Stomach (tissue), 4 donors: ENCODE measurements at regions not wholly inside any gene's neighbourhood (a gene's known extent, or its start where the extent isn't known, plus 50 kb on each side); places are given as distances from the start of the nearest gene placed in this dataset.

Experiments used
- EP300 ChIP-seq: sonication (generic); formaldehyde crosslinking; IDR thresholded peaks from one replicate; pipeline ENCODE4 v1.6.1; 2017; ENCODE audit warnings: antibody characterized with exemption
- POLR2A ChIP-seq, 4 donors: fragments of 450-650 bp; IDR thresholded peaks; one replicate each; pipeline ENCODE4 v1.6.1; 2016; ENCODE audit warnings: antibody characterized with exemption in 4 of 4, control low read depth in 2 of 4, mild to moderate bottlenecking in 1 of 4, moderate library complexity in 1 of 4
- TF ChIP-seq, protein P1 (sequence below), 7 experiments: fragments of 450-650 bp in 4 of 7; fragments of 200-600 bp in 3 of 7; sonication (generic) in 3 of 7; IDR thresholded peaks; one replicate each; pipeline ENCODE4 v1.5.1; 2016 to 2019; ENCODE audit warnings: antibody characterized with exemption in 7 of 7, control low read depth in 2 of 7, mild to moderate bottlenecking in 1 of 7

DNA sequence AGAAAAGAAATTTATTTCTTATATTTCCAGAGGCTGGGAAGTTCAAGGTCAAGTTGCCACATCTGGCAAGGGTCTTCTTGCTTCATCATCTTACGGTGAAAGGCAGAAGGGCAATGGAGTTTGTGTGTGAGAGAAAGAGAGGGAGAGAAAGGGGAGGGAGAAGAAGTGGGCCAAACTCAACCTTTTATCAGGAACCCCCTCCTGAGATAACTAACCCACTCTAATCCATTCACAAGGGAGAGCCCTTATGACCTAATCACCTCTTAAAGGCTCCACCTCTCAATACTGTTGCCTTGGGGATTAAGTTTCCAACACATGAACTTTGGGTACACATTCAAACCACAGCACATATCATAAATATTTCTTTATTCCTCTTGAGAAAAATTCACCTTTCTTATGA lies 203.3 kb upstream of the FAM241A start:
- TF ChIP-seq, protein P1, sequence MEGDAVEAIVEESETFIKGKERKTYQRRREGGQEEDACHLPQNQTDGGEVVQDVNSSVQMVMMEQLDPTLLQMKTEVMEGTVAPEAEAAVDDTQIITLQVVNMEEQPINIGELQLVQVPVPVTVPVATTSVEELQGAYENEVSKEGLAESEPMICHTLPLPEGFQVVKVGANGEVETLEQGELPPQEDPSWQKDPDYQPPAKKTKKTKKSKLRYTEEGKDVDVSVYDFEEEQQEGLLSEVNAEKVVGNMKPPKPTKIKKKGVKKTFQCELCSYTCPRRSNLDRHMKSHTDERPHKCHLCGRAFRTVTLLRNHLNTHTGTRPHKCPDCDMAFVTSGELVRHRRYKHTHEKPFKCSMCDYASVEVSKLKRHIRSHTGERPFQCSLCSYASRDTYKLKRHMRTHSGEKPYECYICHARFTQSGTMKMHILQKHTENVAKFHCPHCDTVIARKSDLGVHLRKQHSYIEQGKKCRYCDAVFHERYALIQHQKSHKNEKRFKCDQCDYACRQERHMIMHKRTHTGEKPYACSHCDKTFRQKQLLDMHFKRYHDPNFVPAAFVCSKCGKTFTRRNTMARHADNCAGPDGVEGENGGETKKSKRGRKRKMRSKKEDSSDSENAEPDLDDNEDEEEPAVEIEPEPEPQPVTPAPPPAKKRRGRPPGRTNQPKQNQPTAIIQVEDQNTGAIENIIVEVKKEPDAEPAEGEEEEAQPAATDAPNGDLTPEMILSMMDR (IDR thresholded peaks at IDR 0.05) = no peak
- TF ChIP-seq POLR2A (IDR thresholded peaks at IDR 0.05) = no peak
- no peak for TF ChIP-seq EP300
